ENCODE measurements at regions not wholly inside any gene's neighbourhood (a gene's known extent, or its start where the extent isn't known, plus 50 kb on each side); places are given as distances from the start of the nearest gene placed in this dataset.
A peak's percentile ranks its signal among the peaks of the same experiment; 100 is the strongest.
"Not testable (repeated sequence)": the region's sequence is repeated elsewhere in the genome, so short reads cannot be mapped to it uniquely, and the experiment has no call there.

DNA sequence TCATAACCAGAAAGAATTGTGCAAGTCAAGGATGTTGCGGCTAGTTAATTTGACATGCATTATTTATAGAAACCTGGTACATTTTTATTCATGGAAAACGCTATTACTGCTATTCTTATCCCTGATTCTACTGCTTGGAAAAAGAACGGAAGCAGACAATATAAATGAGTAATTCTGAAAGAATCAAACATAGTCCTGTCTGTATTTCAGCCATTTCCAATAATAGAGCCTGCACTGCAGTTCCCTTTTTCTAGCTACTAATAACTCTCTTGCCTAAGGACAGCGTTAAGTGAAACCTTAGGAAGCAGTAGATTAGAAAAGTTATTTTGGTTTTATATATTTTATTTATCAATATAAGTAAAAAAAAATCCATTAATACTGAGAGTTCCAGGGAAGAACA lies 414.9 kb downstream of the CYLC2 start:
- DNase-seq: no peak

DNA sequence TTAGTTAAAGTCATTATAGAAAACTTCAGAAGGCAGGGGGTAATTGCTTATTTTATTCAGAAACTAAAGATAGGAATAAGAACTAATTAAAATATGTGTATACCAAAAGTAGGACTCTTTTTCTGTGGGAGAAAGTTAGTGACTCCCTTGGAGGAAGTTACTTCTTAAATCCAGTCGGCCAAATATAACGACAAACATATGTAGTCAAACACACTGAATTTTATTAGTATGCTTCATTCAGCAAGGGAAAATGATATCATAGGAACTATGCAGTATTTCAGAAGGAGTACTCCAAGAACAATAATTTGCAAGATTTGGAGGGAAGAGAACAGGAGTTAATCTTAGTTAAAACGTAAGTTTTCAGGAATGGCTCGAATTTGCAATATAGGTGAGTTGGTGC lies 432.6 kb downstream of the CYLC2 start:
- DNase-seq: no peak

GRCh38 chr9:103430469-103430868 lies 435.3 kb downstream of the CYLC2 start:
- no peak for DNase-seq

DNA sequence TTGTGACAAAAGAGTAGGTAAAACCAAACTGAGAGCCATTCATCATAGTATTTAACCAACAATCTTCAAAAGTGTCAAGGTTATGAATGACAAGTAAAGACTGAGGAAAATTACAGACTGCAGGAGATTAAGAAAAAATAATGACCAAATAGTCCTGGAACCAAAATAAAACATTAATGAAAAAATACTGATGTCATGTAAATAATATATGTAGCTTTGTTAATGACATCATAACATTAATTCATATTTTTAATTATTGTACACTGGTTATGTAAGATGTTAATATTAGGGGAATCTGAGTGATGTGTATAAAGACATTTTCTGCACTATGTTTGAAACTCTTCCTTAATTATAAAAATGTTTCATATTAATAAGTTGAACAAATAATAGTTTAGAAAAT lies 436.7 kb downstream of the CYLC2 start:
- DNase-seq: no peak

DNA sequence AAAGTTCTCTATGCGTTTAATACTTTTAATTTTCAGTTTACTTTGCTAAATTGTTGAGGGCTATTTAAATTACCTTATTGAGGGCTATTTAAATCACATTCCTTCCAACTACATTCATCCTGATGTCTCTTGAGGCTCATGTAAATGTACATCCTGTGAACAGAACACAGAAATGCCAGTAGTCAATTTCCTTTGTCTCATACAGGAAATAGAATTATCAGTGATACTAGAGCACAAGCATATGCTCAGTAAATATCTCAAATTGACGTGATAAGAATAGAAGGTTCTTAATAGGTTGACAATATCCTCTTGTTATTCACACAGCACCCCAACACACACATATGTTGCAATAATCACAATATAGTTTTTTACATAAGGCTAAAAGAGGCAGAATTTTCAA lies 449.0 kb downstream of the CYLC2 start:
- no peak for DNase-seq

DNA sequence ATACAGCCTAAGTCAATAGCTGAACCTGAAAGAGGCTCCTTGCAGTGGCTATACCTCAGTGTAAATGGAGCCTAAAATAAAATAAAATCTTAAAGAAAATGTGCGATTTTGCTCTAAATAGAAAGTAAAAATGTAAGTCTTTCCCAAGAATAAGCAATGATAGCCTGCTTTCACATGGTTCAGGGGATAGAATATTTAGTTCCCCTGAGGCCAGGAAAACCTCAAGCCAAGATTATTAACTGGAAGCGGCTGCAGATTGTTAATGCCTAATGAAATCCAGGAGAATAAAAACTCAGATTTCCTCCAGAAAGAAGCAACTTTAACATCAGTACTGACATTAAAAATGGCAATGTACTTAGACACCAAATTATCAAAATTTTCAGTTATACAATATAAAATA lies 463.7 kb downstream of the CYLC2 start:
- DNase-seq: no peak

GRCh38 chr9:103471241-103471640 lies 476.1 kb downstream of the CYLC2 start:
- DNase-seq: no peak

DNA sequence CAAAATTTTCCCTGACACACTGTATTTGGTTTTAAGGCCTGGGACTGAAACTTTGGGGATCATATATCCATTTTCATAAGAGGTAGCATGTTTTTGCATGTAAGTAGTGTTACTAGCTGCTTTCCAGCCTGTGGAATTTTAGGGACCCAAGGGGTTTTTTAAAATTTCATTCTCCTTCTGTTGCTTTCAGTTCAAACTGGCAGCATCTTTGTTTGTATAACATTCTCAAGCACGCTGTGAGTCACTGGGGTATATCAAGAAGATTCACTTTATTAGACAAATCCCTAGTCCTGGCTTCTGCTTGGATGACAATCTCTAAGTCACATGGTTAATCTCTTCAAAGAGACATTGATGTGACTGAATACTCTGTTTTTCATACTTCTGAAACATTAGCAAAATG lies 479.0 kb downstream of the CYLC2 start:
- no peak for DNase-seq

DNA sequence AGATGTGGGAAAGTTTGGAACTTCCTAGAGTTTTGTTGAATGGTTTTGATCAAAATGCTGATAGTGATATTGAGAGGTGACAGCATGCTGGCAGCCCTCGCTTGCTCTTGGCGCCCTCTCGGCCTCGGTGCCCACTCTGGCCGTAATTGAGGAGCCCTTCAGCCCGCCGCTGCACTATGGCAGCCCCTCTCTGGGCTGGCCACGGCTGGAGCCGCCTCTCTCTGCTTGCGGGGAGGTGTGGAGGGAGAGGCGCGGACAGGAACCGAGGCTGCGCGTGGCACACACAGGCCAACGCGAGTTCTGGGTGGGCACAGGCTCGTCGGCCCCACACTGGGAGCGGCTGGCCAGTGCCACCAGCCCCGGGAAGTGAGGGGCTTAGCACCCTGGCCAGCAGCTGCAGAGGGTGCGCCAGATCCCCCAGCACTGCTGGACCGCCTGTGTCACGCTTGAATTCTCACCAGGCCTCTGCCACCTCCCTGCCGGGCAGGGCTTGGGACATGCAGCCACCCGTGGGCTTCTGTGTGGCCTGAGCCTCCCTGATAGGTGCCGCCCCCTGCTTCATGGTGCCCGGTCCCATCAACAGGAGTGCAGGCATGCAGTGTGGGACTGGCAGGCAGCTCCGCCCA lies 488.5 kb downstream of the CYLC2 start:
- DNase-seq: no peak

DNA sequence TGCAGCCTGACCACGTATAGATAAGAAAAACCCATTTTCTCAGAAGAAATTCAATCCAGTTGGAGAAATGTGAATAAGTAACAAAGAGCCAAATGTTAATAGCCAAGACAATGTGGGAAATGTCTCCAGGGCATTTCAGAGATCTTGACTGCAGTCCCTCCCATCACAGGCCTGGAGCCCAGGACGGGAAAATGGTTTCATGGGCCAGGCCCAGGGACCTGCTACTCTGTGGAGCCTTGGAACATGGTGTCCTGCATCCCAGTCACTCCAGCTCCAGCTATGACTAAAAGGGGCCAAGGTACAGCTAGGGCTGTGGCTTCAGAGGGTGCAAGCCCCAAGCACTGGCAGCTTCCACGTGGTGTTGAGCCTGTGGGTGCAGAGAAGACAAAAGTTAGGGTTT lies 490.0 kb downstream of the CYLC2 start:
- DNase-seq: no peak

DNA sequence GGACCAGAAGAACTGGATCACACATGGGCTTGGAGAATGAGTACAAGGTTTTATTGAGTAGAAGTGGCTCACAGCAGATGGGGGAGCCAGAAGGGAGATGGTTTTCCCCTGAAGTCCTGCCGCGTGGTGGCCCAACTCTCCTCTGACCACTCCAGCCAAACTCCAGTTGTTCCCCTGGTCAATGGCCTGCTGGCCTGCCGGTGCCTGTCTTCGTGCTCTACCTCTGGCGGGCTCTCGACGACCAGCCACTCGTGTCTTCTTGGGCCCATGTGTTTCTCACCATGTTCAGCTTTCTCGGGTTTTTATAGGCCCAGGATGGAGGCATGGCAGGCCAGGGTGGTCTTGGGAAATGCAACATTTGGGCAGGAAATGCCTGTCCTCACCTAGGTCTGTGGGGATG lies 519.6 kb downstream of the CYLC2 start:
- DNase-seq: no peak

DNA sequence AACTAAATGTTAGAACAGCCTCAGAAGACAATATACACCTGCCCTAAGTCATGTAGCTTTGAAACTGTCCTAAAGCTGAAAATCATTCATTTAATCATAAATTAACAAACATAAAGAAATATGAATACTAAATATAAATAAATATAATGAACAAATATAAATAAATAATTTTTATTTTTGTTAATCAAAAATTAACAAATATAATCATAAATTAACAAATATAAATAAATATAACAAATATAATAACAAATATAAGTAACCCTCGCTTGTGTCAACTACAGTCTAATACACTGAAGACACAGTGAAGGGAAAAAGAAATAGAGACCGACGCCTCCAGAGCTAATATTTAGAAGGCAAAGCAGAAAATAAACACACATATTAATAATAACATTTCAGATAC lies 527.3 kb downstream of the CYLC2 start:
- DNase-seq: no peak

DNA sequence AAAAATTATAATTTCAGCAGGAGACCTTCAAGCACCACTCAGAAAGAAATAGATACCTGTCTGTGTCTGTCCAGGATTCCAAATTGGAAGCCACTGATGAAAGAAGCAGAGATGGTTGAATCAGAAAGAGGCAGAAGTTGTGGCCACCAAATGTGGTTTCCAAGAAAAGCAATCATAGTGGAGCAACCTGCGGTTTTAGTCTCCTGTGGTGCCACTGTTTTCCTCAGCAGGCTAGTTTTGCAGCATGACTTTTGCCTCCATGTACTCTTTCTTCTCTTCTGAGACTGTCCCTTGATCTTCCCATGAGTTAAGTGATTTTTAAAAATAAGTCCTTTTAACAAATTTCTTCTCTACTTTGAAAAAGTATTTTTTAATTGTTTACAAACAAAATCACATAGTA lies 535.8 kb downstream of the CYLC2 start:
- DNase-seq: peak; percentile 0

- no peak for DNase-seq
These were observed 538.2 kb downstream of the CYLC2 start for GRCh38 chr9:103533318-103533717.

GRCh38 chr9:103537426-103537825 lies 542.3 kb downstream of the CYLC2 start:
- DNase-seq: no peak

GRCh38 chr9:103545260-103545659 lies 548.8 kb upstream of the SMC2 start:
- no peak for DNase-seq

DNA sequence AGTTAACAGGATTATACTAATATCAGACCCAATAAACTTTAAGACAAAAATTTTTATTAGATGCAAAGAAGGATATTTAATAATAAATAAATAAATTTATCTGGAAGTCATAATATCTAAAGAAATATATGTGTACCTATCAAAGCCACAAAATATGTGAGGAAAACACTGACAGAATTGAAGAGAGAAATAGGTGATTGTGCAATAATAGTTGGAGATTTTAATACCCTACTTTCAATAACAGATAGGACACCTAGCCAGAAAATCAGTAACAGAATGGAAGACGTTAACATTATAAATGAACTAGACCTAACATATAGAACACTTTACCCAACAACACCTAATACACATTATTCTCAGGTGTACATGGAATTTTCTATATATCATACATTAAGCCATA lies 541.4 kb upstream of the SMC2 start:
- DNase-seq: no peak

DNA sequence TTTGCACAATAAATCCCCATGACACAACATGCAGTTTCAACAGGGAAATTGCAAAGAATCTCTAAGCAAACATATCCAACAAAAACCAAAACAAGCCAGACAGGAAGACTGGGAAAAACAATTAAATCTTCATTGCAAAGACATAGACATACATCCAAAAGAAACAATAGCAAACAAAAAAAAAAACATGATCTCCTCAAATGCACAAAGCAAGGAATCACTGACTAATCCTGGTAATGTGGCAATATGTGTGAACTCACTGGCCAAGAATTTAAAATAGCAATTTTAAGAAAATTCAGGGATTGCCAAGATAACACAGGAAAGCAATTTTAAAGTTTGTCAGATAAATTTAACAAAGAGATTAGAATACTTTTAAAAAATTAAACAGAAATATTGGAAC lies 520.1 kb upstream of the SMC2 start:
- no peak for DNase-seq

GRCh38 chr9:103586721-103587120 lies 507.4 kb upstream of the SMC2 start:
- no peak for DNase-seq

GRCh38 chr9:103601287-103601686 lies 492.8 kb upstream of the SMC2 start:
- DNase-seq: no peak

- not testable (repeated sequence) for DNase-seq
These were observed 482.2 kb upstream of the SMC2 start for GRCh38 chr9:103611950-103612349.

DNA sequence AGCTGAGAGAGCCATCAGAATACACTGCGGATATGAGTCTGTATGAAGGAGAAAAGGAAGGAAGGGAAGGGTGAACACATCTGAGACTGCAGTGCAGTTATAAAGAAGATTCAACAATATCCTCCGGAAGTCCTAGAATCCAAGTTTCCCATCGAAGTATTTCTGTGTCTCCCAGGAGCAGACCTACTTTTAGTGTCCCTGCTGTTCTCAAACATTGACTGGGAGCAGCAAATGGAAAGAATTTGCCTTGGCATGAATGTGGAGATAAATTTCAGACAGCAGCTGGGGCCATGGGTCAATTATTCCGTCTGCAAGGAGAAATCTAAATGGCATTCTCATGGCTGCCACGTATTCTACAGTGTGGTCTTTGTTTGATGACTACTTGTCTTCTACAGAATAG lies 478.1 kb upstream of the SMC2 start:
- DNase-seq: no peak

- DNase-seq: no peak
These were observed 477.1 kb upstream of the SMC2 start for GRCh38 chr9:103617046-103617445.

DNA sequence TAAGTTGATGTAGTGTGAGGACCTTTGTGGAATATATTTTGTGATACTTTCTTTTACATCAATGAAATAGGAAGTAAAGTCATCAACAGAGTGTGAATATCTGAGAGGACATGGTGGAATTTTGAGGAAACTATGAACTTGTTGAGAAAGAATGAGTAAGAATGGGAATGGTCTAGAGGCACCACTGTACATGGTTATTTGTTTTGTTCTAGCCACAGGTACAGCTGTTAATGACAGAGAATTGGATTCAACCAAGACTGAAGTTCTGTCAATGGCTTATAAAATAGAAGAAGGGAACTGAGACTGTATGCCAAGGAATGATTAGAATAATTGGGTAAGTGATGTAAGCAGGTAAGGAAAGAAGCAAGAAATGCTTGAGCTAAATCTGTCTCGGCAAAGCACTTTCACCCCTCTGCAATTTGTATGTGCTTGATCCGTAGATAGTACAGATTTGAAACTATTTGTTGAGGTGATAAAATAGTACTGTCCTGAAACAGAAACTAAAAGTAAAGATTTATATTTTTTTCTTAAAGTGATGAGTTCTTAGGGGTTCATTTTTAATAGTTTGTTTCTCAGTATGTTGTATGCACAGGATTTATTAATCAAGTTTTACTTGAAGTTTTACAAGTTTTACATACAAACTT lies 468.8 kb upstream of the SMC2 start:
- no peak for DNase-seq

GRCh38 chr9:103627731-103628130 lies 466.4 kb upstream of the SMC2 start:
- DNase-seq: no peak

Data from hematopoietic multipotent progenitor cell treated with erythropoietin and hydrocortisone succinate and interleukin-3 and kit ligand, for 4 days (in vitro differentiated cells).